ENCODE measurements at regions not wholly inside any gene's neighbourhood (a gene's known extent, or its start where the extent isn't known, plus 50 kb on each side); places are given as distances from the start of the nearest gene placed in this dataset.
A peak's percentile ranks its signal among the peaks of the same experiment; 100 is the strongest.

- Mint-ChIP-seq H3K27me3 (no peaks in the 10 kb centered on the region), H3K36me3 (ENCODE audit: low read depth) (no peaks in the 10 kb centered on the region), H3K9me3 (peaks cover 23% of the 10 kb centered on the region), H3K4me3 (no peak overlapping the region), H3K4me1 (peaks cover 18% of the 10 kb centered on the region), H3K27ac (no peak overlapping the region)
- DNase-seq, result no peak
- ChIA-PET CTCF (no interaction called here), POLR2A (no interaction called here)
Observed at GRCh38 chr12:19826980-19827550, 387.8 kb downstream of the AEBP2 start.

- H3K36me3 Mint-ChIP-seq (ENCODE audit: low read depth), result no peaks in the 10 kb centered on the region
- no peaks in the 10 kb centered on the region for H3K27me3 Mint-ChIP-seq
- no peak for DNase-seq
- H3K4me1 Mint-ChIP-seq, result peaks cover 23% of the 10 kb centered on the region
- ChIA-PET CTCF (no interaction called here), POLR2A (no interaction called here)
- H3K27ac Mint-ChIP-seq, result no peak overlapping the region
- no peak overlapping the region for H3K4me3 Mint-ChIP-seq
- peaks cover 13% of the 10 kb centered on the region for H3K9me3 Mint-ChIP-seq
Observed at GRCh38 chr12:19829100-19829853, 390.0 kb downstream of the AEBP2 start.

DNA sequence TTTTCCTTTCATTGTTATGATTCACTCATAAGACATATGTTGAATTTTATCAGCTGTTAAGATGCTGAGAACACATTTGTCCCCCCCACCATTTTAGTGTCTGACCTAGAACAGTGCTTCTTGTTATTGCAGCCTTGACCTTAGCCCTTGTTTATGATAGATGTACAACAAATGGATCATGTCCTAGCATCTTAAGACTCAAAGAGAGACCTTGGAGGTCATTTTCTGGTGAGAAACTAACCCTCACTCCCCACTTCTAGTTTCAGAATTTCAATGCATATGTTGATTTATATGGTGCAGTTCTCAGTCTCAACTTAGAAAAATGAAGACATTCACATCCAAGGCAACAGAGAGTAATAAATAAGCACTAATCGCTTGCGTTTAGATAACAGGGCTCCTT is 391.2 kb downstream of the AEBP2 start:
- Mint-ChIP-seq H3K27ac (no peak overlapping the region), H3K27me3 (no peaks in the 10 kb centered on the region), H3K4me3 (no peak overlapping the region), H3K36me3 (ENCODE audit: low read depth) (no peaks in the 10 kb centered on the region), H3K9me3 (peaks cover 10% of the 10 kb centered on the region), H3K4me1 (peaks cover 29% of the 10 kb centered on the region)
- CTCF ChIA-PET, result interaction anchor here (0.6 kb wide), 1 partner anchor 321 kb away, joined by 4 read pairs; no protein-coding TSS in a partner anchor
- POLR2A ChIA-PET, result no interaction called here
- DNase-seq, result no peak

DNA sequence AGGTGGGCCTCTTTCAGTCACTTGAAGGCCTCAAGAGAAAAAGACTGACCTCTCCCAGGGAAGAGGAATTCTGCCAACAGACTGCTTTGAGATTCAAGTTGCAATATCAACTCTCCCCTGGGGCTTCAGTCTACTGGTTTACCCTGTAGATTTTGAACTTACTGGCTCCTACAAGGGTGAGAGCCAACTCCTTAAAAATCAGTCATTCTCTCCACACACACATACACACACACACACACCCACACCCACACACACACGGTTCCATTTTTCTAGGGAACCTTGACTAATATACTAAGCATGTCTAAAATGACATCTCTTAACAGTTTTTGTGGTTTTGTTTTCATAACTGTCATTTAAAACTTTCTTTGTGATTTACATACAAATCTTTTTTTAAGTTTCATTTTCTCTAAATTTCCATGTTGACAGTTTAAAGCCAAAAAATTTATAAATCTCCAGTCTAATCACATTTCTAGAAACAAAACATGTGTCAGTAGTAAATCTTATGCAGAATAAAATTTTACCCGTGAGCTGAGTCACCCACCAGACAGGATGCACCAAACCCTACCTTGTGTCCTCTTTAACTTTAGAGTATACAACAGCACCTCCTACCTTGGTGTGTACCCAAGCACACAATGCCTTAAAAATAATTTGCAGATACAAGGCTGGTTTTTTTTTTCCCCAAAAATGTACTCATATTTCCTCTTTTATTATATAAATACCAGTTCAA is 394.6 kb downstream of the AEBP2 start:
- CTCF ChIA-PET, result interaction anchor here (1.1 to 1.5 kb wide), 3 partner anchors 16 to 95 kb away, joined by 4 to 5 read pairs (median 5); no protein-coding TSS in a partner anchor
- Mint-ChIP-seq H3K4me1 (peaks cover 27% of the 10 kb centered on the region), H3K4me3 (no peak overlapping the region), H3K27me3 (no peaks in the 10 kb centered on the region), H3K27ac (no peak overlapping the region), H3K9me3 (peaks cover under 1% of the 10 kb centered on the region), H3K36me3 (ENCODE audit: low read depth) (no peaks in the 10 kb centered on the region)
- DNase-seq, result peak; percentile 22
- POLR2A ChIA-PET, result no interaction called here

- H3K36me3 Mint-ChIP-seq (ENCODE audit: low read depth), result no peaks in the 10 kb centered on the region
- H3K4me1 Mint-ChIP-seq, result peaks cover 25% of the 10 kb centered on the region
- DNase-seq, result no peak
- H3K9me3 Mint-ChIP-seq, result no peaks in the 10 kb centered on the region
- POLR2A ChIA-PET, result no interaction called here
- no peaks in the 10 kb centered on the region for H3K27me3 Mint-ChIP-seq
- CTCF ChIA-PET, result interaction anchor here (1.1 to 1.5 kb wide), 4 partner anchors 13 to 96 kb away, joined by 4 to 7 read pairs (median 5); no protein-coding TSS in a partner anchor
- H3K4me3 Mint-ChIP-seq, result no peak overlapping the region
- H3K27ac Mint-ChIP-seq, result no peak overlapping the region
Observed at GRCh38 chr12:19834592-19834991, 395.3 kb downstream of the AEBP2 start.

- Mint-ChIP-seq H3K4me3 (no peak overlapping the region), H3K27ac (no peak overlapping the region), H3K36me3 (ENCODE audit: low read depth) (no peaks in the 10 kb centered on the region), H3K4me1 (peaks cover 14% of the 10 kb centered on the region), H3K27me3 (no peaks in the 10 kb centered on the region), H3K9me3 (no peaks in the 10 kb centered on the region)
- POLR2A ChIA-PET, result no interaction called here
- DNase-seq, result no peak
- CTCF ChIA-PET, result no interaction called here
Observed at GRCh38 chr12:19836056-19836455, 396.8 kb downstream of the AEBP2 start.

GRCh38 chr12:19836456-19836855 is 397.2 kb downstream of the AEBP2 start:
- H3K4me3 Mint-ChIP-seq, result no peak overlapping the region
- no peaks in the 10 kb centered on the region for H3K9me3 Mint-ChIP-seq
- no peak for DNase-seq
- H3K27me3 Mint-ChIP-seq, result no peaks in the 10 kb centered on the region
- peaks cover 14% of the 10 kb centered on the region for H3K4me1 Mint-ChIP-seq
- H3K36me3 Mint-ChIP-seq (ENCODE audit: low read depth), result no peaks in the 10 kb centered on the region
- CTCF ChIA-PET, result no interaction called here
- H3K27ac Mint-ChIP-seq, result no peak overlapping the region
- POLR2A ChIA-PET, result no interaction called here

- no peaks in the 10 kb centered on the region for H3K36me3 Mint-ChIP-seq (ENCODE audit: low read depth)
- ChIA-PET CTCF (no interaction called here), POLR2A (no interaction called here)
- H3K4me3 Mint-ChIP-seq, result no peak overlapping the region
- H3K4me1 Mint-ChIP-seq, result peaks cover 11% of the 10 kb centered on the region
- H3K9me3 Mint-ChIP-seq, result no peaks in the 10 kb centered on the region
- no peak overlapping the region for H3K27ac Mint-ChIP-seq
- no peaks in the 10 kb centered on the region for H3K27me3 Mint-ChIP-seq
- no peak for DNase-seq
Observed at GRCh38 chr12:19837543-19837942, 398.3 kb downstream of the AEBP2 start.

DNA sequence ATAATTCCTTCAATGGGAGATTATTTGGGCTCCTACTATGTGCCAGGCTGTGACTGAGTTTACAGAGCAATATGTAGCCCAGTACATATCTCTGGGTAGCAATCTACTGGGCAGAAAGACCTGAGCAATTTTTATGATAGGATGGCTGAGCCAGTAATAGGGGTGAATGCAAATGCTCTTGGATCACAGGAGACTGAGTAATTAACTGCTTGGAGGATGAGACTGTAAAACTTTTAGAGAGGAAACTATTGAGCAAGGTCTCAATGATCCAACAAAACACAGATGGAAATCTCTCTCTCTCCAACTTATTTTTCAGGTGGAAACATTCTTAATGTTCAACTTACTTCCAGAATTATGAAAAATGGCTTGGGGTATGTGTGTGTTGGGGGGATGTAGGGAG is 402.2 kb downstream of the AEBP2 start:
- no peaks in the 10 kb centered on the region for H3K36me3 Mint-ChIP-seq (ENCODE audit: low read depth)
- POLR2A ChIA-PET, result no interaction called here
- no peak overlapping the region for H3K27ac Mint-ChIP-seq

DNA sequence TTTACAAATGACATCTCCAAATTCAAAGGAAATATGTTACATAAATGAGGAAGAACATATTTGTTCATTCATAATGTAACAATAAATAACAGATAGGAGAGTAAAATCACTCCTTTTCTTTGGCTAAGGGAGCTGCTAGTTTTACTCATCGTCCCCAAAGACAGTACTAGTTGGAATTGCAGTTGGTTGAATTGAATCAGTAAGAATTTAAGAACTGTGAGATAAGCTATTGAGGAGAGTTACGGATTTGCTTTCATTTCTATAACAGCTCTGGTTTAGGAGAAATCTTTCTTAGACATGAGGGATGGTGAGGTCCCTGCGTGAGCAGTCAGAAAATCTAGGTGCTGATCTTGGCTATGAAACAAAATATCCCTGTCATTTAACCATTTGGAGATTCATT is 402.8 kb downstream of the AEBP2 start:
- H3K27ac Mint-ChIP-seq, result no peak overlapping the region
- H3K36me3 Mint-ChIP-seq (ENCODE audit: low read depth), result no peaks in the 10 kb centered on the region
- peaks cover under 1% of the 10 kb centered on the region for H3K4me1 Mint-ChIP-seq
- no peaks in the 10 kb centered on the region for H3K27me3 Mint-ChIP-seq
- POLR2A ChIA-PET, result no interaction called here
- H3K9me3 Mint-ChIP-seq, result no peaks in the 10 kb centered on the region
- no peak for DNase-seq
- CTCF ChIA-PET, result no interaction called here
- H3K4me3 Mint-ChIP-seq, result no peak overlapping the region

More for the DNA sequence above, 402.2 kb downstream of the AEBP2 start:
- Mint-ChIP-seq H3K27me3 (no peaks in the 10 kb centered on the region), H3K4me1 (no peaks in the 10 kb centered on the region), H3K9me3 (no peaks in the 10 kb centered on the region), H3K4me3 (no peak overlapping the region)
- no peak for DNase-seq
- CTCF ChIA-PET, result no interaction called here

DNA sequence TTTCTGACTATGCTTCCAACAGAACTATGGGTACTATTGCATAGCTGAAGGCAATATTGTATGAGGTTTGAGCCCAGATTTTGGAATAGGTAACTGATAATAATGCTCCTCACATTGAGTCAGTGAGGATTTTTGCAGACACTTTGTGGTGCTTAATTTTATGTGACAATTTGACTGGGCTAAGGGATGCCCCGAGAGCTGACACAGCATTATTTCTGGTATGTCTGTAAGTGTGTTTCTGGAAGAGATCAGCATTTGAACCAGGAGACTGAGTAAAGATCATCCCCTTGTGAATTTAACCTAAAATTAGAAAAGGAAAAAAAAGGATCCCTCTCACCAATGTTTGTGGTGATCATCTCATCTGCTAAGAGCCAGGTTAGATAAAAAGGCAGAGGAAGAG is 404.9 kb downstream of the AEBP2 start:
- H3K4me3 Mint-ChIP-seq, result no peak overlapping the region
- POLR2A ChIA-PET, result no interaction called here
- CTCF ChIA-PET, result no interaction called here

DNA sequence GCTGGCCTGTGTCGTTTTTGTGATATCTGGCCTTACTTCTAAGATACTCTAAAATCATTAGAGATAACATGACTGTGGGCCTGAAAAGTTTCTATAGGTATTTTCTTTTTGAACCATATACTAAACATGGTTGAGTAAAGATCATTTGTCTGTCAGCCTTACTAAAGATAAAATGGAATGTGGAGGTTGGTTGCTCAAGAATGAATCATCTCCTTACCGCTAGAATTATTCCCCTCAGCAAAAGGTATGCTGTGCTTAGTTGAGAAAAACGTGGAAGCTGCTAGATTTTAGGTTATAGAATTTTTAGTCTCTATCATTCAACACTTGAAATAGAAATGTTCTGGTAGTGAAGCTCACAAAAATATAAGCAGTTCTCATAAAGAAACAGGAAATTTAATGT is 407.3 kb downstream of the AEBP2 start:
- Mint-ChIP-seq H3K27me3 (no peaks in the 10 kb centered on the region), H3K36me3 (ENCODE audit: low read depth) (no peaks in the 10 kb centered on the region), H3K4me1 (peaks cover 12% of the 10 kb centered on the region), H3K27ac (no peak overlapping the region), H3K9me3 (no peaks in the 10 kb centered on the region), H3K4me3 (no peak overlapping the region)
- CTCF ChIA-PET, result interaction anchor here (1.4 kb wide), 1 partner anchor 11 kb away, joined by 7 read pairs; no protein-coding TSS in a partner anchor
- no peak for DNase-seq
- POLR2A ChIA-PET, result no interaction called here

More for the DNA sequence above, 404.9 kb downstream of the AEBP2 start:
- no peak overlapping the region for H3K27ac Mint-ChIP-seq
- no peak for DNase-seq
- H3K4me1 Mint-ChIP-seq, result peaks cover 6% of the 10 kb centered on the region
- H3K36me3 Mint-ChIP-seq (ENCODE audit: low read depth), result no peaks in the 10 kb centered on the region
- H3K9me3 Mint-ChIP-seq, result no peaks in the 10 kb centered on the region
- H3K27me3 Mint-ChIP-seq, result no peaks in the 10 kb centered on the region

DNA sequence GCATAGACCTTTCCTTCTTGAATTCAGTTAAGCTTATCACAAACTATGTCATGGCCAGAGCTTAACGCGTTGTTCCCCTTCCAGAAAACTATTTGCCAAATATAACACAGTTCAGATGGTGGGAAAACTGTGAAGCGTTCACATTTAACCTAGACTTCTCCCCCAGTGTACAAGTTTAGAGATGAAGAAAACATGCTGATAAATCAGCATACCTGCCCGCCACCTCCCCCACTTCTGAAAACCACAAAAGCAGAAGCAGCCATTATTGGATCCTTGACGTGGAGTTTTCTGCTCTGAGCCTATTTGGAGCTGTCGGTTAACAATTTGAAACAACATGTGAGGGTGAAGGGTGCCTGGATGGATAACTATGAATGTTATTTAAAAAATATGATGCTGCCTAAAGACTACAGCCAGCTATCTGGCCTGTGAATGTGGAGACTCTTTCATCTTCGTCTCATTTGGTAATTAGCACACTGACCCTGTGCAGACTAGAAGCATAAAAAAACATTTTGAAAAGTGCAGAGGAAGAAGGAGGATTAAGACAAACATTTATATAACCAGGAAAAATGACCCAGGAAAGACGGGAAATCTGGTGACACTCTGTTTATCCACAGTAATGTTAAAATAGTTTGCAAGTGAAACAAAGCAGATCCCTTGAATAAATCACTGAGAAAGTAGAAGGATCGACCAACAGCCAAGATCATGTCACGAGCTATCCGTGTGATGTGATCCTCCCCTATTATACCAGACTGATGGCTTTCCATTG is 408.2 kb downstream of the AEBP2 start:
- H3K36me3 Mint-ChIP-seq (ENCODE audit: low read depth), result no peaks in the 10 kb centered on the region
- POLR2A ChIA-PET, result no interaction called here
- DNase-seq, result no peak
- no peak overlapping the region for H3K4me3 Mint-ChIP-seq
- CTCF ChIA-PET, result interaction anchor here (0.5 to 1.4 kb wide), 2 partner anchors 12 to 348 kb away, joined by 4 to 7 read pairs; no protein-coding TSS in a partner anchor
- peaks cover 12% of the 10 kb centered on the region for H3K4me1 Mint-ChIP-seq
- no peaks in the 10 kb centered on the region for H3K27me3 Mint-ChIP-seq
- no peak overlapping the region for H3K27ac Mint-ChIP-seq
- H3K9me3 Mint-ChIP-seq, result no peaks in the 10 kb centered on the region
